Endothelial cell of umbilical vein (primary cell): ENCODE measurements at regions not wholly inside any gene's neighbourhood (a gene's known extent, or its start where the extent isn't known, plus 50 kb on each side); places are given as distances from the start of the nearest gene placed in this dataset.

Experiments
- BruUV-seq: library from RNA; stranded (reverse); fragments of 400-500 nt; replicated peaks from 2 replicates; lab custom pipeline; 2021; lab: Mats Ljungman, UMichigan
- CTCF ChIA-PET: fragments of 300-600, 350-600 bp; sonication (Branson Sonifier 250); formaldehyde crosslinking; loops from one replicate; lab custom pipeline; 2021; ENCODE audit warnings: antibody characterized with exemption, inconsistent platforms; lab: Charles Lee
- POLR2A ChIA-PET: fragments of 300-600, 350-600 bp; sonication (Branson Sonifier 250); formaldehyde crosslinking; loops from one replicate; lab custom pipeline; 2021; ENCODE audit warnings: antibody characterized with exemption, inconsistent platforms; lab: Charles Lee
- DNase-seq: peaks from one replicate; pipeline ENCODE4 v3.0.0-alpha.2; 2011; ENCODE audit warnings: low read depth, low spot score
- FAIRE-seq: peaks from 2 replicates; lab custom pipeline; 2011; peaks lifted over from hg19 to GRCh38; lab: Jason Lieb, UNC
- H2AFZ ChIP-seq: 2 replicates; pipeline ENCODE4 v1.6.0; 2012; ENCODE audit warnings: low read depth, low read length, control low read depth, inconsistent platforms
- H3K27ac ChIP-seq: 2 replicates; pipeline ENCODE4 v1.5.1; 2011; ENCODE audit warnings: low read depth, mild to moderate bottlenecking, control low read depth, low read length, moderate library complexity; ENCODE audit not compliant: insufficient read depth
- H3K27me3 ChIP-seq, 2 experiments: 2 replicates each; pipeline versions ENCODE4 v1.6.0 to v1.6.1; 2011; ENCODE audit warnings: low read length in 2 of 2, mixed read lengths in 1 of 2; ENCODE audit not compliant: control insufficient read depth in 2 of 2, insufficient read depth in 2 of 2
- H3K36me3 ChIP-seq, 2 experiments: 2 replicates in 1 of 2; 3 replicates in 1 of 2; pipeline ENCODE4 v1.5.1; 2011; ENCODE audit warnings: low read length in 2 of 2, mild to moderate bottlenecking in 1 of 2, moderate library complexity in 1 of 2; ENCODE audit not compliant: control insufficient read depth in 2 of 2, insufficient read depth in 2 of 2; ENCODE audit errors: extremely low read depth in 1 of 2
- H3K4me1 ChIP-seq: 3 replicates; pipeline ENCODE4 v1.5.1; 2011; ENCODE audit warnings: mild to moderate bottlenecking, low read length; ENCODE audit not compliant: control insufficient read depth, insufficient read depth; ENCODE audit errors: extremely low read depth
- H3K4me2 ChIP-seq: 2 replicates; pipeline ENCODE4 v1.6.1; 2011; ENCODE audit warnings: low read length, control low read depth, mixed read lengths; ENCODE audit not compliant: insufficient read depth
- H3K4me3 ChIP-seq, 3 experiments: fragments of 200-600 bp in 1 of 3; sonication (generic), shearing (Covaris generic) in 1 of 3; replicated peaks in 1 of 3; 2 replicates each; pipeline ENCODE4 v1.5.1; 2011 to 2016; ENCODE audit warnings: control low read depth in 3 of 3, low read length in 3 of 3, mild to moderate bottlenecking in 2 of 3, inconsistent platforms in 1 of 3, low read depth in 1 of 3, moderate library complexity in 1 of 3; ENCODE audit not compliant: insufficient read depth in 1 of 3
- H3K79me2 ChIP-seq: 2 replicates; pipeline ENCODE4 v1.6.0; 2012; ENCODE audit warnings: low read length, inconsistent platforms; ENCODE audit not compliant: control insufficient read depth, insufficient read depth
- H3K9ac ChIP-seq: replicated peaks from 2 replicates; pipeline ENCODE3; 2011; ENCODE audit warnings: low read length, control low read depth; ENCODE audit not compliant: insufficient read depth; ENCODE audit errors: extremely low read depth
- H3K9me1 ChIP-seq: replicated peaks from 3 replicates; pipeline ENCODE4 v1.6.0; 2011; ENCODE audit warnings: mild to moderate bottlenecking, low read length; ENCODE audit not compliant: control insufficient read depth, insufficient read depth; ENCODE audit errors: extremely low read depth
- H3K9me3 ChIP-seq: replicated peaks from 2 replicates; pipeline ENCODE4 v1.5.1; 2012; ENCODE audit warnings: low read length, inconsistent platforms; ENCODE audit not compliant: control insufficient read depth, insufficient read depth
- H4K20me1 ChIP-seq: replicated peaks from 2 replicates; pipeline ENCODE3; 2011; ENCODE audit warnings: mild to moderate bottlenecking, low read length; ENCODE audit not compliant: control insufficient read depth, insufficient read depth; ENCODE audit errors: extremely low read depth
- CTCF ChIP-seq, 2 donors: IDR thresholded peaks; 1 replicate in 1 of 2; 2 replicates in 1 of 2; pipeline ENCODE4 v1.5.1; 2011; ENCODE audit warnings: low read length in 2 of 2, mild to moderate bottlenecking in 2 of 2, moderate library complexity in 2 of 2, control low read depth in 1 of 2, inconsistent platforms in 1 of 2, low read depth in 1 of 2; ENCODE audit not compliant: insufficient read depth in 1 of 2; ENCODE audit errors: extremely low read depth in 1 of 2
- EZH2 ChIP-seq: IDR thresholded peaks from 2 replicates; pipeline ENCODE4 v1.6.1; 2012; ENCODE audit warnings: borderline replicate concordance, low read depth, mild to moderate bottlenecking, moderate library complexity, low read length, inconsistent platforms; ENCODE audit not compliant: severe bottlenecking
- FOS ChIP-seq: IDR thresholded peaks from 2 replicates; pipeline ENCODE4 v1.6.1; 2011; ENCODE audit warnings: mild to moderate bottlenecking, low read length, moderate library complexity, borderline replicate concordance; ENCODE audit not compliant: insufficient read depth
- GATA2 ChIP-seq: IDR thresholded peaks from 2 replicates; pipeline ENCODE4 v1.7.0; 2011; ENCODE audit warnings: low read depth, mild to moderate bottlenecking, moderate library complexity, mixed read lengths, low read length; ENCODE audit not compliant: insufficient read length, insufficient read depth
- JUN ChIP-seq: IDR thresholded peaks from 2 replicates; pipeline ENCODE4 v1.6.1; 2011; ENCODE audit warnings: borderline replicate concordance, low read depth; ENCODE audit not compliant: insufficient read length, insufficient read depth
- MAX ChIP-seq: IDR thresholded peaks from 2 replicates; pipeline ENCODE4 v1.6.1; 2011; ENCODE audit not compliant: insufficient read depth, insufficient read length
- MYC ChIP-seq: IDR thresholded peaks from one replicate; pipeline ENCODE4 v1.6.1; 2011; ENCODE audit warnings: mild to moderate bottlenecking, low read depth, low read length
- POLR2A ChIP-seq: IDR thresholded peaks from 2 replicates; pipeline ENCODE4 v1.6.1; 2012; ENCODE audit warnings: low read depth, mild to moderate bottlenecking, control low read depth, low read length
- POLR2AphosphoS5 ChIP-seq: IDR thresholded peaks from 2 replicates; pipeline ENCODE4 v1.6.1; 2012; ENCODE audit warnings: low read depth, mild to moderate bottlenecking, control low read depth, low read length, moderate library complexity; ENCODE audit not compliant: insufficient read depth
- dilution Hi-C: fragments of 300-500 bp; cut with MboI; formaldehyde crosslinking; loops from one replicate; pipeline ENCODE4 v1.15.0; 2019; ENCODE audit warnings: low sequenced_read_pairs; ENCODE audit not compliant: extremely low pct_ligation_motif_present
- intact Hi-C: fragments of 100-400 bp; cut with micrococcal nuclease; formaldehyde crosslinking; loops from one replicate; pipeline ENCODE4 v1.10.0; 2022

GRCh38 chr14:48584031-48584430 is 908.6 kb upstream of the MDGA2 start:
- DNase-seq (no peak), FAIRE-seq (no peak)
- H2AFZ ChIP-seq: no peak overlapping the region
- no peaks in the 10 kb centered on the region for H3K36me3 ChIP-seq
- TF ChIP-seq EZH2: no peak
- no peak for TF ChIP-seq CTCF (IDR thresholded peaks at IDR 0.05; ENCODE audit: extremely low read depth in 1 of 2, insufficient read depth in 1 of 2, low read depth in 1 of 2, low read length in 2 of 2)
- TF ChIP-seq FOS: no peak
- no peak for TF ChIP-seq POLR2AphosphoS5
- TF ChIP-seq POLR2A: no peak
- no peak for TF ChIP-seq MYC
- TF ChIP-seq MAX: no peak
- no peaks in the 10 kb centered on the region for H3K4me1 ChIP-seq
- ChIA-PET CTCF (no interaction called here), POLR2A (no interaction called here)
- intact Hi-C loops (no loop called here), dilution Hi-C loops (no loop called here)
- no peak overlapping the region for H3K27ac ChIP-seq
- no peak overlapping the region for H3K9ac ChIP-seq
- no peak overlapping the region for H3K4me2 ChIP-seq
- no peaks in the 10 kb centered on the region for H3K9me3 ChIP-seq
- H3K79me2 ChIP-seq: no peaks in the 10 kb centered on the region
- no peak overlapping the region for H3K4me3 ChIP-seq
- H3K27me3 ChIP-seq: no peaks in the 10 kb centered on the region
- BruUV-seq: no TSS peak
- H4K20me1 ChIP-seq: no peaks in the 10 kb centered on the region
- H3K9me1 ChIP-seq: no peaks in the 10 kb centered on the region

- H2AFZ ChIP-seq: no peak overlapping the region
- no peak overlapping the region for H3K4me2 ChIP-seq
- H3K27me3 ChIP-seq: no peaks in the 10 kb centered on the region
- no peak for DNase-seq
- no peak overlapping the region for H3K27ac ChIP-seq
- TF ChIP-seq POLR2AphosphoS5 (no peak), GATA2 (no peak), FOS (no peak), MYC (no peak), MAX (no peak), JUN (no peak), POLR2A (no peak), EZH2 (no peak), CTCF (IDR thresholded peaks at IDR 0.05; ENCODE audit: extremely low read depth in 1 of 2, insufficient read depth in 1 of 2, low read depth in 1 of 2, low read length in 2 of 2) (no peak)
- H4K20me1 ChIP-seq: no peaks in the 10 kb centered on the region
- intact Hi-C loops: no loop called here
- no peak for FAIRE-seq
- dilution Hi-C loops: no loop called here
- H3K79me2 ChIP-seq: no peaks in the 10 kb centered on the region
- H3K4me3 ChIP-seq: no peak overlapping the region
- CTCF ChIA-PET: no interaction called here
- no TSS peak for BruUV-seq
- H3K36me3 ChIP-seq: no peaks in the 10 kb centered on the region
- H3K9ac ChIP-seq: no peak overlapping the region
- no peaks in the 10 kb centered on the region for H3K9me3 ChIP-seq
- POLR2A ChIA-PET: no interaction called here
- H3K4me1 ChIP-seq: no peaks in the 10 kb centered on the region
- no peaks in the 10 kb centered on the region for H3K9me1 ChIP-seq
Measured at GRCh38 chr14:48582938-48583337, 907.5 kb upstream of the MDGA2 start.
